ENCODE measurements at regions not wholly inside any gene's neighbourhood (a gene's known extent, or its start where the extent isn't known, plus 50 kb on each side); places are given as distances from the start of the nearest gene placed in this dataset.
"Not testable (repeated sequence)": the region's sequence is repeated elsewhere in the genome, so short reads cannot be mapped to it uniquely, and the experiment has no call there.

- no peak for DNase-seq (ENCODE audit: low read depth in 2 of 2)
These were observed 55.4 kb downstream of the TMEM121 start for GRCh38 chr14:105581551-105582341.

- no peak for DNase-seq (ENCODE audit: low read depth in 2 of 2)
These were observed 56.3 kb downstream of the TMEM121 start for GRCh38 chr14:105582639-105583038.

- not testable (repeated sequence) for DNase-seq (ENCODE audit: low read depth in 2 of 2)
These were observed 57.5 kb downstream of the TMEM121 start for GRCh38 chr14:105583914-105584313.

GRCh38 chr14:105585290-105585689 lies 58.9 kb downstream of the TMEM121 start:
- not testable (repeated sequence) for DNase-seq (ENCODE audit: low read depth in 2 of 2)

- DNase-seq (ENCODE audit: low read depth in 2 of 2): not testable (repeated sequence)
These were observed 59.3 kb downstream of the TMEM121 start for GRCh38 chr14:105585722-105586121.

GRCh38 chr14:105586144-105586872 lies 59.9 kb downstream of the TMEM121 start:
- not testable (repeated sequence) for DNase-seq (ENCODE audit: low read depth in 2 of 2)

- DNase-seq (ENCODE audit: low read depth in 2 of 2): not testable (repeated sequence)
These were observed 60.7 kb downstream of the TMEM121 start for GRCh38 chr14:105587034-105587433.

- DNase-seq (ENCODE audit: low read depth in 2 of 2): not testable (repeated sequence)
These were observed 61.3 kb downstream of the TMEM121 start for GRCh38 chr14:105587482-105588235.

GRCh38 chr14:105588236-105588860 lies 62.0 kb downstream of the TMEM121 start:
- no peak for DNase-seq (ENCODE audit: low read depth in 2 of 2)

DNA sequence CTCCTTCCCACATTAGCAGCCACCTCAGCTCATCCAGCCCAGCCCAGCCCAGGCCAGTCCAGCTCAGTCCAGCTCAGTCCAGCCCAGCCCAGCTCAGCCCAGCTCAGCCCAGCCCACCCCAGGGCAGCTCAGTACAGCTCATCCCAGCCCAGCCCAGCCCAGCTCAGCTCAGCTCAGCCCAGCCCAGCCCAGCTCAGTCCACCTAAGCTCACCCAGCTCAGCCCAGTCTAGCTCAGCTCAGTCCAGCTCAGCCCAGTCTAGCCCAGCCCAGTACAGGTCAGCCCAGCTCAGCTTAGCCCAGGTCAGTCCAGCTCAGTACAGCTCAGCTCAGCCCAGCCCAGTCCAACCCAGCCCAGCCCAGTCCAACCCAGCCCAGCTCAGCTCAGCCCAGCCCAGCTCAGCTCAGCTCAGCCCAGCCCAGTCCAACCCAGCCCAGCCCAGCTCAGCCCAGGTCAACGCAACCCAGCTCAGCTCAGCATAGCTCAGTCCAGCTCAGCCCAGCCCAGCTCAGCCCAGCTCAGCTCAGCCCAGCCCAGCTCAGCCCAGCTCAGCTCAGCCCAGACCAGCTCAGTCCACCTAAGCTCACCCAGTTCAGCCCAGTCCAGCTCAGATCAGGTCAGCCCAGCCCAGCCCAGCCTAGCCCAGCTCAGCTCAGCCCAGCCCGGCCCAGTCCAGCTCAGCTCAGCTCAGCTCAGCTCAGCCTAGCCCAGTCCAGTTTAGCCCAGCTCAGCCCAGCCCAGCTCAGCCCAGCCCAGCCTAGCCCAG lies 63.0 kb downstream of the TMEM121 start:
- no peak for DNase-seq (ENCODE audit: low read depth in 2 of 2)

GRCh38 chr14:105589926-105590185 lies 63.5 kb downstream of the TMEM121 start:
- DNase-seq (ENCODE audit: low read depth in 2 of 2): not testable (repeated sequence)

GRCh38 chr14:105591052-105591451 lies 64.7 kb downstream of the TMEM121 start:
- no peak for DNase-seq (ENCODE audit: low read depth in 2 of 2)

DNA sequence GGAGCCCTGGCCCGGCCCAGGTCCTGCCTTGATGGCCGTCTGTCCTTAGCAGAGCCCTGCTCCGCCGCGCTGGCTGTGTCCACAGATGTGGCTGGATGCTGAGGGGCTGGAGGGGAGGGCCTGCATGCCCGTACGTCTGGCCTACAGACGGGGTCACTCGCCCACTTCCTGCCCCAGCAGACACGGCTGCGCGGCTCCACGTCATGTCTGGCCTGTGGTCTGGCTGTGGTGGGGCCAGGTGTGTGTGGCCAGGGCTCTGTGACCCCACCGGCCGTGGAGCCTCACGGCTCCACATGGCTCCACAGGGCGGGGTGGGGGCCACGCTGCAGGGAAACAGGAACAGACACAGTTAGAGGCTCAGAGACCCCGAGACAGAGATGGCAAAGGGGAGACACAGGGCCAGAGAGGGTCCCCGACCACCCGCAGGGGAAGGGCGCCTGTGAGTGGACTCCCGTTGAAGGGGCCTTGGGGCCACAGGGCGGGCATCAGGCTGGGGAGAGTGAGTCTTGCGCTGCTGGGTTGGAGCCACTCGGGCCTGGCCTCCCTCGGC lies 65.5 kb downstream of the TMEM121 start:
- DNase-seq (ENCODE audit: low read depth in 2 of 2): not testable (repeated sequence)

GRCh38 chr14:105592646-105593045 lies 66.3 kb downstream of the TMEM121 start:
- DNase-seq (ENCODE audit: low read depth in 2 of 2): not testable (repeated sequence)

GRCh38 chr14:105595346-105595745 lies 69.0 kb downstream of the TMEM121 start:
- not testable (repeated sequence) for DNase-seq (ENCODE audit: low read depth in 2 of 2)

DNA sequence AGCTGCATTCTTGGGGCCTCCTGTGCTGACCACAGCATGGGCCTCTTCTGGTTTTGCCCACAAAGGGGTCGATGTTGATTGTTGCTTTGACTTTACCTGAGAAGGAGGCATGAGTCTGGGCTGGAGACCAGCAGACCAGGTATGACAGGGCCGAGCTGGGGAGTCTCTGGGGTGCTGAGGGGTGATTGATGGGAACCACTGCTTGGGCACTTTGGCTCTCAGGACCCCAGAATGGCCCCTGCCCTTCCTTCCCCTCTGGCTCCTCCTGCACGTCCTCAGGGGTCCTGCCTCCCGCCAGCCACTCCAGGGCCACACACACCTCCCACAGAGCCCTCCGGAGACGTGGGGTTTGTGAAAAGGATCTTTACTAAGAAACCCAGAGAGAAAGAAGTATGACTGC lies 70.0 kb downstream of the TMEM121 start:
- not testable (repeated sequence) for DNase-seq (ENCODE audit: low read depth in 2 of 2)

DNA sequence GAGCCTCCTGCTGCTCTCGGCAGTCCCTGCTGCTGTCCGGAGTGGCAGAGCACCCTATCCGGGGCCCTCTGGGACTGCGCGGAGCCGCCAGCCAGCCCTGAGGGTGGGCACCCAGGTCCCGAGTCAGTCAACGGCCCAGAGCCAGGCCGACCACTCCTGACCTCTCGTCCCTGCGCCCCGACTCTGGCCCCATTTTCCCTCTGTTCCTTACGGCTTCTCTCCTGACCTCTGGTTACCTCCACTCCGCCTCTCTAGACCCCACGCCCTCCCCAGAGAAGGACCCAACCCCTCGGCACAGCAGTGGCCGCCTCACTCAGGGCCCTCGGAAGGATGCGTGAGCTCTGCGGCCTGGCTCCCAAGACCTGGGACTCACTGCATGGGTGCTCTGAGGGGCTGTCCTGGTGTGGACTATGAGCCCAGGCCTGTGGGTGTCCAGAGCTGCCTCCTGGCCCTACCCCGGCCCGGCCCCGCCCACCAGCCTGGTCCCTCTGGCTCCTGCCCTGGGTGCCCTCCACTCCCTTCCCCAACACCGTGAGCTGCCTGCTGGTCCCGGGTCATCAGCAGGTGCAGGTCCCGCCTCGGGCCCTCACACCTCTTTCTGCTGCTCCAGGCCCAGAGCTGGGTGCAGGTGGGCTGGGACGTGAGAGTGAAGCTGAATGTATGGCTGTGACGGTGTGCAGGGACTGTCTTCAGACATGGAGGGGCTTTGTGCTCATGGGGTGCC lies 71.8 kb downstream of the TMEM121 start:
- DNase-seq (ENCODE audit: low read depth in 2 of 2): not testable (repeated sequence)

DNA sequence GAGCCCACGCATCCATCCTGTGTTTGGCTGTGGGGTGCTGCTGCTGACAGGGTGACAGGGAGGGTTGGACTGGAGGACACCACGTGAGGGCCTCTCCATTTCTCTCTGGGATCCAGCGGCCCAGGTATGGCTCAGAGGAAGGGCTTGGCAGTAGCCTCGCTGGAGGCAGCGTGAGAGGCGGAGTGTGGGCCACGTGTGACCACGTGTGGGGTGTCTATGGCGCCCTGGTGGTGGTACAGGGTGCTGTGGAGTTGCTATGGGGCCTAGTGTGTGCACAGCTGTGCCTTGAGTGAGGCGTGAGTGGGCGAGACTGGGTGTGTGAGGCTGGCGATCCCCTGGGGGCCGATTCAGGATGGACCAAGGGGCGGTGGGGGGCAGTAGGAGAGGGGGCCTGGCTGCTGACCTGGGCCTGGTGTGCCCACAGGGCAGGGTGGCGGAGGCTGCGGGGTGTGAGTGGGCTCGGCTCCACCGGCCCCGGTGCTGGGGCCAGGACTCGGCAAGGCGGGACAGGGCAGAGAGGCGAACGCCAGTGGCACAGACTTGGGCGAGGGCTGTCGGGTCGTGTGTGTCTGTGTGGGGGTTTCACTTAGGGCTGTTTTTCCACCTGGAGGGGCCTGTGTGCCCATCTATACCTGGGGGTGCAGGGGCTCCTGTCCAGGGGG lies 72.7 kb downstream of the TMEM121 start:
- not testable (repeated sequence) for DNase-seq (ENCODE audit: low read depth in 2 of 2)

- not testable (repeated sequence) for DNase-seq (ENCODE audit: low read depth in 2 of 2)
These were observed 74.0 kb downstream of the TMEM121 start for GRCh38 chr14:105600195-105600938.

Measured in stimulated activated CD8-positive, alpha-beta memory T cell treated with anti-CD3 and anti-CD28 coated beads, Interleukin-7, amount 100 ng/mL, for 4 hours (primary cell).